ENCODE measurements at regions not wholly inside any gene's neighbourhood (a gene's known extent, or its start where the extent isn't known, plus 50 kb on each side); places are given as distances from the start of the nearest gene placed in this dataset.

- Histone ChIP-seq H3K9me2 (replicated peaks; ENCODE audit: insufficient read depth) (no peaks in the 10 kb centered on the region), H3K79me2 (no peaks in the 10 kb centered on the region), H2AFZ (no peak overlapping the region), H4K20me1 (ENCODE audit: insufficient read depth, poor library complexity, severe bottlenecking) (no peaks in the 10 kb centered on the region), H3K4me1 (ENCODE audit: insufficient read depth) (peaks cover 9% of the 10 kb centered on the region), H3K9me3 (ENCODE audit: low read depth) (no peaks in the 10 kb centered on the region), H3K4me2 (no peak overlapping the region), H3K27ac (no peak overlapping the region), H3K27me3 (no peaks in the 10 kb centered on the region), H3K36me3 (replicated peaks; ENCODE audit: insufficient read depth, low read depth) (no peaks in the 10 kb centered on the region), H3K4me3 (no peak overlapping the region)
- TF ChIP-seq EZH2phosphoT487 (IDR thresholded peaks at IDR 0.05; ENCODE audit: low read depth, severe bottlenecking, unreplicated experiment) (no peak), EZH2 (IDR thresholded peaks at IDR 0.05; ENCODE audit: borderline replicate concordance) (no peak)
- TF ChIP-seq, protein P1, sequence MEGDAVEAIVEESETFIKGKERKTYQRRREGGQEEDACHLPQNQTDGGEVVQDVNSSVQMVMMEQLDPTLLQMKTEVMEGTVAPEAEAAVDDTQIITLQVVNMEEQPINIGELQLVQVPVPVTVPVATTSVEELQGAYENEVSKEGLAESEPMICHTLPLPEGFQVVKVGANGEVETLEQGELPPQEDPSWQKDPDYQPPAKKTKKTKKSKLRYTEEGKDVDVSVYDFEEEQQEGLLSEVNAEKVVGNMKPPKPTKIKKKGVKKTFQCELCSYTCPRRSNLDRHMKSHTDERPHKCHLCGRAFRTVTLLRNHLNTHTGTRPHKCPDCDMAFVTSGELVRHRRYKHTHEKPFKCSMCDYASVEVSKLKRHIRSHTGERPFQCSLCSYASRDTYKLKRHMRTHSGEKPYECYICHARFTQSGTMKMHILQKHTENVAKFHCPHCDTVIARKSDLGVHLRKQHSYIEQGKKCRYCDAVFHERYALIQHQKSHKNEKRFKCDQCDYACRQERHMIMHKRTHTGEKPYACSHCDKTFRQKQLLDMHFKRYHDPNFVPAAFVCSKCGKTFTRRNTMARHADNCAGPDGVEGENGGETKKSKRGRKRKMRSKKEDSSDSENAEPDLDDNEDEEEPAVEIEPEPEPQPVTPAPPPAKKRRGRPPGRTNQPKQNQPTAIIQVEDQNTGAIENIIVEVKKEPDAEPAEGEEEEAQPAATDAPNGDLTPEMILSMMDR (IDR thresholded peaks at IDR 0.05; ENCODE audit: poor library complexity) = no peak
- WGBS (ENCODE audit: low lambda C conversion rate, missing lambda C conversion rate) = 88% methylated on average over 34 of the region's 34 CpGs
- DNase-seq (ENCODE audit: low spot score) = no peak
These were observed 57.5 kb downstream of the ADRA2C start for GRCh38 chr4:3823496-3824341.

DNA sequence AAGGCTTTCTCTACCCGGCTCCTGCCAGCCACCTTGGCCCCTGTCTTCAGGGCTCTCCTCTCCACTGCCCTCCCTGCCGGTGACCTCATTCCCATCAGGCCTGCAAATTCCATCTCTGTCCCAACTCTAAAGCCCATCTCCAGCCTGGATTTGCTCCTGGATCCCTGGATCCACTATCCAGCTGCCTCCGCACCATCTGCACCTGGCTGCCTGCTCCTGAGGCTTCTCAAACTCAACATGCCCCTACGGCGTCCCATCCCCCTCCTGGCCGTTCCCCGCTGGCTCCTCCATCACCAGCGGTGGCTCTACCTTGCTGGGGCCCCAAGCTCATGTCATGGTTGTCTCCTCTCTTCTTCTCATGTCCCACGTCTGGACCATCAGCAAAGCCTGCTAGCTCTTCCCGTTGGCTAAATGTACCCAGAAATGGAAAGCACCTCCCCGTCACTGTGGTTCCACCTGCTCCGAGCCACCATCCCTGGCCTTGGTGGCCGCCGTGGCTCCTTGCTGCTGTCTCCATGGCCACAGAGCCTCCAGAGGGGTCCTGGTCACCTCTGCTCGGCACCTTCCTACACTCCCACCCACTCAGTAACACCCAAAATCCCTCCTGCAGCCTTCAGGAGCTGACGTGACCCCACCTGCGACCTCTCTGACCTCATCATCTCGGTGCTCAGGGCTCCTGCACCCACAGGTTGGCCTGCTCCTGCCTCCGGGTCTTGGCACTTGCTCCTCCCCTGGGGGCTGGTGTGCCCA is 58.5 kb downstream of the ADRA2C start:
- no peaks in the 10 kb centered on the region for H3K36me3 ChIP-seq (replicated peaks; ENCODE audit: insufficient read depth, low read depth)
- H3K27me3 ChIP-seq = no peaks in the 10 kb centered on the region
- WGBS (ENCODE audit: low lambda C conversion rate, missing lambda C conversion rate) = 92% methylated on average over 19 of the region's 19 CpGs
- no peak overlapping the region for H3K4me2 ChIP-seq
- no peaks in the 10 kb centered on the region for H3K9me3 ChIP-seq (ENCODE audit: low read depth)
- no peak overlapping the region for H3K27ac ChIP-seq
- TF ChIP-seq, protein P1 (IDR thresholded peaks at IDR 0.05; ENCODE audit: poor library complexity) = no peak
- TF ChIP-seq EZH2 (IDR thresholded peaks at IDR 0.05; ENCODE audit: borderline replicate concordance) (no peak), EZH2phosphoT487 (IDR thresholded peaks at IDR 0.05; ENCODE audit: low read depth, severe bottlenecking, unreplicated experiment) (no peak)
- H2AFZ ChIP-seq = no peak overlapping the region
- H3K9me2 ChIP-seq (replicated peaks; ENCODE audit: insufficient read depth) = no peaks in the 10 kb centered on the region
- H3K4me1 ChIP-seq (ENCODE audit: insufficient read depth) = peaks cover 3% of the 10 kb centered on the region
- H3K79me2 ChIP-seq = no peaks in the 10 kb centered on the region
- no peak for DNase-seq (ENCODE audit: low spot score)
- no peaks in the 10 kb centered on the region for H4K20me1 ChIP-seq (ENCODE audit: insufficient read depth, poor library complexity, severe bottlenecking)
- no peak overlapping the region for H3K4me3 ChIP-seq

DNA sequence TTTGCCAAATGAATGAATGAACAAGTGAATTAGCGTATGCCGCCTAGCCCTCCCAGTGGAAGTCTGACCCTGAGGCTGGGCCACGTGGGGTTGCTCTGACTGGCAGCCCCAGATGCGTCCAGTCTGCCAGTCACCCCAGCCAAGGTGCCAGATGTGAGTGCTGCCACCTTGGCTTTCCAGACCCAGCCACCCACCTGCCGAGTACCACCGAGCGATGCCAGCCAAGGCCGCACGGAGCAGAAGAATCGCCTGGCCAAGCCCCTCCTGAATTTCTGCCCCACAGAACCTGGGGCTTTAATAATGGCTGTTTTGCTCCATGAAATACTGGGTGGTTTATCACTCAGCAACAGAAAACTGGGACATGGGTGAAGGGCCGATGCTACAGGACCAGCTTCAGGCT is 59.3 kb downstream of the ADRA2C start:
- H3K79me2 ChIP-seq = no peaks in the 10 kb centered on the region
- H3K27ac ChIP-seq = no peak overlapping the region
- H3K9me2 ChIP-seq (replicated peaks; ENCODE audit: insufficient read depth) = no peaks in the 10 kb centered on the region
- no peaks in the 10 kb centered on the region for H3K9me3 ChIP-seq (ENCODE audit: low read depth)
- TF ChIP-seq, protein P1 (IDR thresholded peaks at IDR 0.05; ENCODE audit: poor library complexity) = no peak
- TF ChIP-seq EZH2phosphoT487 (IDR thresholded peaks at IDR 0.05; ENCODE audit: low read depth, severe bottlenecking, unreplicated experiment) (no peak), EZH2 (IDR thresholded peaks at IDR 0.05; ENCODE audit: borderline replicate concordance) (no peak)
- H3K4me2 ChIP-seq = no peak overlapping the region
- H3K4me3 ChIP-seq = no peak overlapping the region
- H3K36me3 ChIP-seq (replicated peaks; ENCODE audit: insufficient read depth, low read depth) = no peaks in the 10 kb centered on the region
- H3K4me1 ChIP-seq (ENCODE audit: insufficient read depth) = no peaks in the 10 kb centered on the region
- no peaks in the 10 kb centered on the region for H4K20me1 ChIP-seq (ENCODE audit: insufficient read depth, poor library complexity, severe bottlenecking)
- 89% methylated on average over 10 of the region's 11 CpGs for WGBS (ENCODE audit: low lambda C conversion rate, missing lambda C conversion rate)
- H3K27me3 ChIP-seq = no peaks in the 10 kb centered on the region
- H2AFZ ChIP-seq = no peak overlapping the region
- DNase-seq (ENCODE audit: low spot score) = no peak

Data from hepatocyte (in vitro differentiated cells).